GM12878 (cell line): ENCODE measurements at regions not wholly inside any gene's neighbourhood (a gene's known extent, or its start where the extent isn't known, plus 50 kb on each side); places are given as distances from the start of the nearest gene placed in this dataset.

ENCODE experiments used
- ATAC-seq: fragments of 200-7000 bp; cut with Tn5 transposase; 3 replicates; pipeline ENCODE4 v1.9.1; 2020; ENCODE audit warnings: mild to moderate bottlenecking, moderate library complexity
- BruUV-seq: library from RNA; stranded (reverse); fragments of 400-500 nt; replicated peaks from 2 replicates; lab custom pipeline; 2021; lab: Mats Ljungman, UMichigan
- CTCF ChIA-PET: fragments of 300-600 bp; sonication (Branson Sonifier 250); formaldehyde crosslinking; extraction: SDS; loops from one replicate; lab custom pipeline; 2021; ENCODE audit warnings: inconsistent platforms; lab: Yijun Ruan, JAX
- POLR2A ChIA-PET: fragments of 350-600 bp; formaldehyde crosslinking; extraction: SDS; loops from one replicate; lab custom pipeline; 2021; ENCODE audit warnings: inconsistent platforms; lab: Charles Lee
- RAD21 ChIA-PET: fragments of 300-600 bp; sonication (Branson Sonifier 250); formaldehyde crosslinking; loops from one replicate; lab custom pipeline; 2023; ENCODE audit warnings: antibody characterized with exemption; ENCODE audit not compliant: unreplicated experiment; lab: Charles Lee
- SMC1A ChIA-PET: fragments of 300-600 bp; sonication (Branson Sonifier 250); formaldehyde crosslinking; loops from one replicate; lab custom pipeline; 2023; ENCODE audit not compliant: unreplicated experiment, uncharacterized antibody; lab: Charles Lee
- DNase-seq: peaks from one replicate; pipeline ENCODE4 v3.0.0-alpha.2; 2011; ENCODE audit warnings: low read depth, low spot score
- FAIRE-seq: peaks from 3 replicates; lab custom pipeline; 2011; peaks lifted over from hg19 to GRCh38; lab: Jason Lieb, UNC
- H2AFZ ChIP-seq: 2 replicates; pipeline ENCODE4 v1.6.0; 2011; ENCODE audit warnings: low read depth, low read length, control low read depth; ENCODE audit not compliant: control insufficient read depth
- H3K27ac ChIP-seq: 2 replicates; pipeline ENCODE4 v1.5.1; 2011; ENCODE audit warnings: control low read depth; ENCODE audit not compliant: control insufficient read depth, insufficient read depth
- H3K27me3 ChIP-seq, 2 experiments: replicated peaks in 1 of 2; 2 replicates each; pipeline versions ENCODE4 v1.6.0 to v1.6.1; 2011; ENCODE audit warnings: low read length in 1 of 2; ENCODE audit not compliant: control insufficient read depth in 2 of 2, insufficient read depth in 2 of 2
- H3K36me3 ChIP-seq, 2 experiments: 2 replicates each; pipeline ENCODE4 v1.5.1; 2011; ENCODE audit warnings: low read length in 1 of 2; ENCODE audit not compliant: control insufficient read depth in 2 of 2, insufficient read depth in 2 of 2
- H3K4me1 ChIP-seq: 2 replicates; pipeline ENCODE4 v1.6.1; 2011; ENCODE audit warnings: mild to moderate bottlenecking, low read length, moderate library complexity, mixed read lengths; ENCODE audit not compliant: control insufficient read depth, insufficient read depth
- H3K4me2 ChIP-seq: 2 replicates; pipeline ENCODE4 v1.6.0; 2011; ENCODE audit warnings: control low read depth; ENCODE audit not compliant: control insufficient read depth, insufficient read depth
- H3K4me3 ChIP-seq: fragments of 200-600 bp; sonication (generic); 2 replicates; pipeline ENCODE4 v1.5.1; 2016
- H3K79me2 ChIP-seq: 2 replicates; pipeline ENCODE4 v1.6.0; 2011; ENCODE audit warnings: low read length; ENCODE audit not compliant: control insufficient read depth, insufficient read depth
- H3K9ac ChIP-seq: 2 replicates; pipeline ENCODE4 v1.8.0; 2011; ENCODE audit warnings: low read length, control low read depth, mixed read lengths; ENCODE audit not compliant: control insufficient read depth, insufficient read depth
- H3K9me3 ChIP-seq: replicated peaks from 3 replicates; pipeline ENCODE4 v1.5.1; 2011; ENCODE audit warnings: mild to moderate bottlenecking, low read length; ENCODE audit not compliant: control insufficient read depth, insufficient read depth
- H4K20me1 ChIP-seq: 2 replicates; pipeline ENCODE4 v1.6.0; 2011; ENCODE audit not compliant: control insufficient read depth, insufficient read depth
- CHD2 ChIP-seq: IDR thresholded peaks from 2 replicates; pipeline ENCODE4 v1.6.1; 2011; ENCODE audit warnings: low read depth, low read length, improper control_type of control experiment, borderline replicate concordance
- ELK1 ChIP-seq: IDR thresholded peaks from 2 replicates; pipeline ENCODE4 v1.6.1; 2012; ENCODE audit warnings: low read depth, low read length, improper control_type of control experiment
- ESRRA ChIP-seq: IDR thresholded peaks from 2 replicates; pipeline ENCODE4 v1.6.1; 2012; ENCODE audit warnings: mild to moderate bottlenecking, low read length, improper control_type of control experiment
- IRF3 ChIP-seq: fragments of 450-650 bp; IDR thresholded peaks from 2 replicates; pipeline ENCODE4 v1.6.1; 2014; ENCODE audit warnings: mild to moderate bottlenecking
- MAX ChIP-seq: IDR thresholded peaks from 2 replicates; pipeline ENCODE4 v1.6.1; 2012; ENCODE audit warnings: low read depth, low read length, improper control_type of control experiment
- POU2F2 ChIP-seq: IDR thresholded peaks from 3 replicates; pipeline ENCODE4 v1.6.1; 2011; ENCODE audit warnings: low read depth, mild to moderate bottlenecking, low read length, borderline replicate concordance
- RELB ChIP-seq: fragments of 450-650 bp; IDR thresholded peaks from 2 replicates; pipeline ENCODE4 v1.6.1; 2017; ENCODE audit warnings: low read depth, mild to moderate bottlenecking, moderate library complexity
- SREBF1 ChIP-seq: IDR thresholded peaks from 2 replicates; pipeline ENCODE4 v1.6.1; 2012; ENCODE audit warnings: mild to moderate bottlenecking, low read length
- ZNF217 ChIP-seq: fragments of 450-650 bp; IDR thresholded peaks from 2 replicates; pipeline ENCODE4 v1.6.1; 2017; ENCODE audit warnings: antibody characterized with exemption, mild to moderate bottlenecking
- WGBS: methylation state at CpG from one replicate; pipeline ENCODE4 v1.1.6; 2016; ENCODE audit warnings: low lambda C conversion rate; ENCODE audit not compliant: insufficient replicate concordance, insufficient coverage; ENCODE audit errors: missing lambda C conversion rate; 5-methylcytosine and 5-hydroxymethylcytosine counted together
- in situ Hi-C: fragments of 300-500 bp; cut with MboI; formaldehyde crosslinking; loops from 9 replicates; pipeline ENCODE4 v1.14.3; 2018; ENCODE audit warnings: mixed read lengths
- intact Hi-C: fragments of 100-400 bp; cut with micrococcal nuclease; formaldehyde crosslinking; loops from one replicate; pipeline ENCODE4 v1.14.2; 2022; ENCODE audit not compliant: unreplicated experiment

- ChIA-PET SMC1A (no interaction called here), RAD21 (no interaction called here)
- intact Hi-C loops (no loop called here), in situ Hi-C loops (no loop called here)
- Histone ChIP-seq H3K27ac (no peak overlapping the region), H3K9me3 (no peaks in the 10 kb centered on the region), H3K4me3 (no peak overlapping the region), H3K36me3 (no peaks in the 10 kb centered on the region), H3K27me3 (no peaks in the 10 kb centered on the region)
- no peak for TF ChIP-seq RELB
- TF ChIP-seq IRF3, result no peak
- no peak for TF ChIP-seq POU2F2
- no peak for TF ChIP-seq SREBF1
- no peak for TF ChIP-seq ELK1
- no peak for TF ChIP-seq ESRRA
- no peak for TF ChIP-seq ZNF217
- no peak for TF ChIP-seq CHD2
- no peak for TF ChIP-seq MAX
- TF ChIP-seq, all 136 proteins: peak for 0
- no peak for FAIRE-seq
- no peak overlapping the region for H3K9ac ChIP-seq
- ChIA-PET CTCF (no interaction called here), POLR2A (no interaction called here)
- H4K20me1 ChIP-seq, result no peaks in the 10 kb centered on the region
- H3K4me2 ChIP-seq, result no peak overlapping the region
- no TSS peak for BruUV-seq
- ATAC-seq, result no peak
- no peak for DNase-seq
- WGBS, result 47% methylated on average over 3 of the region's 3 CpGs
- no peaks in the 10 kb centered on the region for H3K4me1 ChIP-seq
- H2AFZ ChIP-seq, result no peak overlapping the region
- no peaks in the 10 kb centered on the region for H3K79me2 ChIP-seq
Observed at GRCh38 chr2:147373800-147374422, 470.9 kb upstream of the ACVR2A start.
